GM18511 (cell line): ENCODE measurements at regions not wholly inside any gene's neighbourhood (a gene's known extent, or its start where the extent isn't known, plus 50 kb on each side); places are given as distances from the start of the nearest gene placed in this dataset.
"Not testable (repeated sequence)": the region's sequence is repeated elsewhere in the genome, so short reads cannot be mapped to it uniquely, and the experiment has no call there.

Source experiments
- ATAC-seq: cut with Tn5 transposase; IDR thresholded peaks from one replicate; pipeline ENCODE4 v1.9.1; 2021; ENCODE audit warnings: mild to moderate bottlenecking, moderate library complexity; ENCODE audit not compliant: unreplicated experiment

- ATAC-seq: no peak
Observed at GRCh38 chr14:65153101-65153500, 50.8 kb upstream of the MAX start.

- peak; percentile 85 for ATAC-seq
Observed at GRCh38 chr14:65156568-65157366, 54.5 kb upstream of the MAX start.

DNA sequence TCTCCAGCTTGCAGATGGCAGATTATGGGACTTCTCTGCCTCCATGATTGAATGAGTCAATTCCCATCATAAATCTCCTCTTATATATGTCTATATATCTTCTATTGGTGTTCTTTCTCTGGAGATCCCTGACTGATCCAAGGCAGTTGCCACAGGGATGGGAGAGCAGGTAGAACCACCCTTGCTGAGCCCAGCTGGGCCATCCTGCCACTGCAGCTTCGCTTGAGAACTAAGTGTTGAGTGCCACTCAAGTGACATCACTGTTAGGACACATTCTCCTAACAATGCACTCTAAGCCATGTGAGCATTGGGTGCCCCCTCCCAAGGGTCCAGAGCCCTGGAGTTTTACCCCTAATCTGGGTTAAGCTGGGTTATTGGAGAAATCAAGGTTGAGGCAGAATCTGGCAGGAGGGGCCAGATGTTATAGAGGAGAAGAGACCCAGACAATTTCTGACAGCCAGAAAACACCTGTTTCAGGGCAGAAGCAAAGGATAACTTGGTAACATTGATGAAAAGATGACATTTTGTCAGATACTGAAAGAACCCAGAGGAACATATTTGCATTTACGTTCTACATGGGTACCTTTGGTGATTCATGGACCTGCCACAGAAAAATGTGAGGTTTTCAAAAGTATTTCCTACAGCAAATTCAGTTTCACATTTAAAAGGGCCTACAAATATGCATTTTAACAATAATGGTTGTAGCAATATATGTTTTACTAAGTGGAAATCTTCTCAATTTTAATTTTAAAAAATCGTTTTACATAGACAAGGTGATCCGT, 57.2 kb upstream of the MAX start:
- peak; percentile 74 for ATAC-seq

DNA sequence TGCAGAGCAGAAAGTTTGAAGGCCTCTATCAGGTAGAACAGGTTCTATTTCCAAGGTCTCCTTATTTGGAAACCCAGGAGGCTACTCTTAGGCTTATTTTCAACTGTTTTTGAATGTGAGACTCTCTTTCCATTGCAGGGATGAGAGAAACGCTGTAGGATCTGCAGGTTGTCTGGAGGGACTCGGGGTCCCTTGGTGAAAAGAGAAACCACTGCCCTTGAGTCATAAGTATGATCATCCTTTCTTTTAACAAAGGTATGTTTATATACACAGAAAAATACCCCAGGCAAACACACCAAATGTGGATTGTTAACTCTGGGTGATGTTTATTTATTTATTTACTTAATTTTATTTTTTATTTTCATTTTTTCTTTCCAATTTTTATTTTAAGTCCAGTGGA, 57.8 kb upstream of the MAX start:
- no peak for ATAC-seq

DNA sequence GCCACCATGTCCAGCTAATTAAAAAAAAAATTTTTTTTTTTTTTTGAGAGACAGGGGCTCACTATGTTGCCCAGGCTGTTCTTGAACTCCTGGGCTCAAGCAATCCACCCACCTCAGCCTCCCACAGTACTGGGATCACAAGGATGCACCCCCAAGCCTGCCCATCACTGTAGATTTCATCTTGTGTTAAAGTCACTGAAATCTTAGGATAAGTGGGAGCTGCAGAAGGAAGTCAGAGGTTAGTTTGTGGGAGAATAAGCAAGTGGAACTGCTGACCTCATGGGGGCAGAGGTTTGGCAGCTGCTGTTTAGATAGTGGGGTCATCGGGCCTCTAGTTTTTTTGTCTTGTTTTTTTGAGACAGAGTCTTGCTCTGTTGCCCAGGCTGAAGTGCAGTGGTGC, 59.7 kb upstream of the MAX start:
- ATAC-seq: no peak

GRCh38 chr14:65164068-65164824, 61.9 kb upstream of the MAX start:
- no peak for ATAC-seq

- no peak for ATAC-seq
Observed at GRCh38 chr14:65164825-65165135, 62.5 kb upstream of the MAX start.

GRCh38 chr14:65167072-65167645, 64.8 kb upstream of the MAX start:
- ATAC-seq: no peak

DNA sequence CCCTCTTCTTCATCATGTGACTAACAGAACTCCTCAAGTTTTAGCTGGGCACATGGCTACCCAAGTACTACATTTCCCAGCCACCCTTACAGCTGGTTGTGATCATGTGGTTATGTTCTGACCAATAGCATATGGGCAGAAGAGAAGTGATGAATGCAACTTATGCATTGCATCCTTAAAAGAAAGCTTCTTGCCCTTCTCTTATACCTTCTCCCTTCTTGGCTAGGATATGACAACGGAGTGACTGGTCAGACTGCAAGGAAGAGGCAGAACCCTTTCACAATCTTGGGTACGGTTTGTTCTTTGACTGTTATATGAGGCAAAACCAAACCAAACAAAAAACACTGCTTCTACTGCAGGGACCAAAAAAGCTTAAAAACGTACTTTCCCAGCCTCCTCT, 66.5 kb upstream of the MAX start:
- ATAC-seq: no peak

- ATAC-seq: peak; percentile 90
Observed at GRCh38 chr14:65169351-65169750, 67.0 kb upstream of the MAX start.

DNA sequence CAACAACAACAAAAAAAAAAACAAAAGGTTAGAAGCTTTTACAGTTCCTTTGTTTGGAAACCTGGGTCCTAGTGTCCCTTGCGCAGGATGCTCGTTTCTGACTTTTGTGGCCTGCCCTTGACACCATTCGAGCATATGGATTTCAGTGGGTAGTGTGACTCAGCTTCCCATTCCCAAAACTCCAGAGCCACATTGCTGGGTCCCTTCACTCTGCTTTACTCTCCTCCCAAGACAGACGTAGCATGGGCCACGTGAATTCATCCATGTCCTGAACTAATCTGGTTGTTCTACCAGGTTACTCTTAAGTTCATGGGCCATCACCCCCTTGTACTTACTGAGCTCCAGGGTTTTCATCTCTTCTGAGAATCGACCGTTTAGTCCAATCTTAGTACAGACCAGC, 68.0 kb upstream of the MAX start:
- ATAC-seq: no peak

DNA sequence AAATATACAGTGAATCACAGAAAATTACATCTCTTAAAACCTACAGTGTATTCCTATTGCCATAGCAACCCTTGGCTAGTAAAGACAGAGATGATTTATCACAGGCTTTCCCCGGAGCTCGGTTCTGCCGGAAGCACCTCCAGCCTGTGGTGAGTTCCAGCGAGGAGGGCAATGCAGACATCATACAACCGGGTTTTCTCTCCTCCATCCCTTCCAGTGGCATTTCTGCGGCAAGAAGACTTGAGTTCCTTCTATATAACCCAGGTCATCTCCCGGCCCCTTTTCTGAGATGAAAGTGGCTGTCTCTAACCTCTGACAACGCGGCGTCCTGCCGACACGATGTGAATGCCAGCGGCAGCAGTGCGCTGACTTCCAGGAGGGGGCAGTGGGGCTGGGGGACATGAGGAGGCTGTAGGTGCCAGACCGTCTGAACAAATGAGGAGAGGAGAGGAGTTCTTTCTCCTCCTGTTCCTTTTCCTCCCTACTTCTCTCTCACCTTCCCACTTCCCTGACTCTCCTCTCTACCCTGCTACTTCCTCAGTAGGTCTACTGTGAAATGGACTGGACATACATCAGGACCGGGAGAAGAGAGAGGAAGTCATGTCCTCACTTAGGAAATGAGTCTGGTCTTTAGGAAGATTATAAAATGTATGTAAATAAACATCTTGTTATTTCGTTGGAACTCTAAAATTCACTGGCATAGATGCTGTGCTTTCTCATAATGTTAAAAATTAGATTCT, 68.6 kb upstream of the MAX start:
- ATAC-seq: peak; percentile 35

- ATAC-seq: no peak
Observed at GRCh38 chr14:65173973-65174693, 71.8 kb upstream of the MAX start.

- no peak for ATAC-seq
Observed at GRCh38 chr14:65174783-65175182, 72.5 kb upstream of the MAX start.

DNA sequence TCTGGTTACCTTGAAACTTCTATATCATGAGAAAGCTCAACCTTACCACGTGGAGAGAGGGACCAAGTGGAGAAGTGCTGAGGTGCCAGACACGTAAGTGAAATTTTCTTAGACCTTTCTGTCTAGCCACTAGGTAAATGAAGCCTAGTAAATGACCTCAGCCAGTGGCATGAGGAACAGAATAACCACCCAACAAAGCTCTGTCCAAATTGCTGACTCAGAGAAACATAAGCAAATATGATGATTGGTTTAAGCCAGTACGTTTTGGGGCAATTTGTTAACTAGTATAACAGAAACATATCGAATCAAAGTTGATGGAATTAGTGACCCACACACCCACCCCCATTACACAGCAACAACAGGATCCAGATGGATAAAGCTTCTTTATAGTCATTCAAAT, 75.2 kb upstream of the MAX start:
- ATAC-seq: no peak

DNA sequence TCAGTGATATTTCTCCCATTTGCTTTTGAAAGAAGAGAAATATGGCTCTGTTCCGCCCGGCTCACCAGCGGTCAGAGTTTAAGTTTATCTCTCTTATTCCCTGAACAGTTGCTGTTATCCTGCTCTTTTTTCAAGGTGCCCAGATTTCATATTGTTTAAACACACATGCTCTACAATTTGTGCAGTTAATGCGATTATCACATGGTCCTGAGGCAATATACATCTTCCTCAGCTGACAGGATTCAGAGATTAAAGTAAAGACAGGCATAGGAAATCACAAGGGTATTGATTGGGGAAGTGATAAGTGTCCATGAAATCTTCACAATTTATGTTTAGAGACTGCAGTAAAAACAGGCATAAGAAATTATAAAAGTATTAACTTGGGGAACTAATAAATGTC, 76.9 kb upstream of the MAX start:
- not testable (repeated sequence) for ATAC-seq

DNA sequence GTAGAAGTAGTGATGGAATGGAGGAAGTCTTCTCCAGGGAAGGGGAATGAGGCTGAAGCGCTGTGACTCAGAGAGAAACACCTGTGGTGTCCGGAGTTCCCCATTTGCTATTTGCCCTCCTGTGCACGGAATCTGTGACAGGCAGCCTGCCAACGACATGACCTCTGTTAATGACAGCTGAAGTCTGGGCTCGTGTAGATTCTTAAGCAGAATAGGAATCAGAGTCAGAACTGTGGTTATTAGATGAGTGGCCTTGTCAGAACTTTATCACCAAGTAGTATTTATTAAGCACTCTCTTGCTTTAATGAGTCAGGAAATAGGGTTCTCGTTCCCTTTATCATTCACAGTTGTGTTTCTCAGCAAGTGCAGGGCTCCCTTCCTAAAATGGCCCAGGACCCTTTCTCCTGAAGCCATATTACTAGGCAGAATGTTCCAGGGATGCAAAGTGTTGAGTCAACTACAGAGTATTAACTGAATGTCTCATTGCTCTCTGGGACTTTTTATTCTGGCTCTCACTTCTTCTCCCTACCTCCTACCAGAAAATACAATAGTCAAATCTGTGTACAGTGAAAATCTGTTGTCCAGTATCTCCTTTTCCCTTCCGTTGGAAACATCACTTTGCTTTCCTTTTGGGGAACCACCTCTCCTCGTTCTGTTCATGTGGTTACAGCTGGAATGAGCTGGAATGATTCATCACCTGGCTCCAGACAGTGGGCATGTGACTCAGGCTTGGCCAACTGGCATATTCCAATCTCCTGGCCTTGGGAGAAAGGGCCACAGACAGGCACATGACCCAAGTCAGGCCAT, 77.8 kb upstream of the MAX start:
- ATAC-seq: peak; percentile 93

- ATAC-seq: no peak
Observed at GRCh38 chr14:65180725-65181025, 78.4 kb upstream of the MAX start.

- no peak for ATAC-seq
Observed at GRCh38 chr14:65184032-65184764, 81.9 kb upstream of the MAX start.
